Common myeloid progenitor, CD34-positive (primary cell): ENCODE measurements at regions not wholly inside any gene's neighbourhood (a gene's known extent, or its start where the extent isn't known, plus 50 kb on each side); places are given as distances from the start of the nearest gene placed in this dataset.
"Not testable (repeated sequence)": the region's sequence is repeated elsewhere in the genome, so short reads cannot be mapped to it uniquely, and the experiment has no call there.

Source experiments
- CTCF ChIA-PET: fragments of 350-600 bp; sonication (Branson Sonifier 250); formaldehyde crosslinking; loops from one replicate; lab custom pipeline; 2021; ENCODE audit warnings: antibody characterized with exemption; lab: Charles Lee
- POLR2A ChIA-PET: fragments of 350-600 bp; sonication (Branson Sonifier 250); formaldehyde crosslinking; loops from one replicate; lab custom pipeline; 2021; ENCODE audit warnings: antibody characterized with exemption; lab: Charles Lee
- DNase-seq, 3 donors: peaks; one replicate each; pipeline versions ENCODE4 v3.0.0 to v3.0.0-alpha.2; 2013
- H3K27ac ChIP-seq, 2 experiments: 1 replicate in 1 of 2; 2 replicates in 1 of 2; pipeline ENCODE4 v1.7.0; 2013; ENCODE audit warnings: inconsistent platforms in 2 of 2, low read length in 2 of 2, mild to moderate bottlenecking in 2 of 2, low read depth in 1 of 2, moderate library complexity in 1 of 2; ENCODE audit not compliant: severe bottlenecking in 2 of 2, insufficient read depth in 1 of 2, poor library complexity in 1 of 2
- H3K27me3 ChIP-seq, 5 experiments: replicated peaks in 2 of 5; 1 replicate in 3 of 5; 2 replicates in 2 of 5; pipeline versions ENCODE4 v1.6.1 to v1.7.0; 2013; ENCODE audit warnings: low read length in 4 of 5, mild to moderate bottlenecking in 2 of 5, moderate library complexity in 2 of 5, inconsistent platforms in 1 of 5; ENCODE audit not compliant: insufficient read depth in 5 of 5, control insufficient read depth in 4 of 5
- H3K36me3 ChIP-seq, 4 experiments: 1 replicate in 2 of 4; 2 replicates in 2 of 4; pipeline versions ENCODE4 v1.6.1 to v1.7.0; 2013; ENCODE audit warnings: low read length in 3 of 4, control low read depth in 1 of 4, mild to moderate bottlenecking in 1 of 4; ENCODE audit not compliant: control insufficient read depth in 4 of 4, insufficient read depth in 4 of 4
- H3K4me1 ChIP-seq, 4 experiments: 1 replicate in 3 of 4; 2 replicates in 1 of 4; pipeline versions ENCODE4 v1.6.1 to v1.7.1; 2013; ENCODE audit warnings: low read length in 3 of 4, mild to moderate bottlenecking in 3 of 4, control low read depth in 1 of 4, inconsistent platforms in 1 of 4, moderate library complexity in 1 of 4; ENCODE audit not compliant: control insufficient read depth in 4 of 4, insufficient read depth in 4 of 4; ENCODE audit errors: control extremely low read depth in 1 of 4
- H3K4me3 ChIP-seq, 7 experiments: 1 replicate in 4 of 7; 2 replicates in 3 of 7; pipeline versions ENCODE4 v1.5.1 to v1.7.0; 2013; ENCODE audit warnings: mild to moderate bottlenecking in 7 of 7, low read length in 6 of 7, moderate library complexity in 6 of 7, inconsistent platforms in 2 of 7, low read depth in 2 of 7, control low read depth in 1 of 7; ENCODE audit not compliant: insufficient read depth in 4 of 7, control insufficient read depth in 1 of 7; ENCODE audit errors: extremely low read depth in 1 of 7
- H3K9me3 ChIP-seq, 5 experiments: 1 replicate in 4 of 5; 2 replicates in 1 of 5; pipeline versions ENCODE4 v1.6.1 to v1.7.1; 2013; ENCODE audit warnings: low read length in 4 of 5, mild to moderate bottlenecking in 2 of 5, inconsistent platforms in 1 of 5, low read depth in 1 of 5, moderate library complexity in 1 of 5; ENCODE audit not compliant: control insufficient read depth in 4 of 5, insufficient read depth in 2 of 5; ENCODE audit errors: control extremely low read depth in 1 of 5
- WGBS: methylation state at CpG from one replicate; pipeline ENCODE4 v1.1.5; 2013; ENCODE audit not compliant: insufficient coverage; 5-methylcytosine and 5-hydroxymethylcytosine counted together

DNA sequence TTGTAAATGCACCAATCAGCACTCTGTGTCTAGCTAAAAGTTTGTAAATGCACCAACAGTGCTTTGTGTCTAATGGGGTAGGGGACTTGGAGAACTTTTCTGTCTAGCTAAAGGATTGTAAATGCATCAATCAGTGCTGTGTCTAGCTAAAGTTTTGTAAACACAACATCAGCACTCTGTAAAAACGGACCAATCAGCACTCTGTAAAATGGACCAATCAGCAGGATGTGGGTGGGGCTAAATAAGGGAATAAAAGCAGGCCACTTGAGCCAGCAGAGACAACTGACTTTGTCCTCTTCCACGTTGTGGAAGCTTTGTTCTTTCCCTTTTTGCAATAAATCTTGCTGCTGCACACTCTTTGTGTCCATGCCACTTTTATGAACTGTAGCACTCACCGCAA, 346.3 kb downstream of the LMBRD1 start:
- H3K36me3 ChIP-seq = not testable (repeated sequence)

DNA sequence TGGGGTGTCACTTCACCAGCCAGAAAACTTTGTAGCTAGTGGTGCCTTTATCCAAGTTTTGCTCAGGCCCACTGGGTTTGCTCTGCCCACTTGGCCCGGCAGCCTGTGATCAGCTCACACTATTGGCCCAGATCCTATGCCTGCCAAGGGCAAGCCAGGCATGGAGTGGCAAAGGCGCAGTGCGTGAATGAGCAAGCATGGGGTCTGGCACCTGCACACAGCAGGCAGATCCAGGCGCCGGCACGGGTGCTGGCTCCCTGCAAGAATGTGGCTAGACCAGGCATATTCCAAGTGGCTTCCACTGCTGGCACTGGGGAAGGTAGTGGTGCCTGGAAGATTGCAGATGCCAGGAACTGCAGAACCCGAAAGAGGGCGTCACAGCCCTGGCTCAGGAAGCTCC, 346.9 kb downstream of the LMBRD1 start:
- DNase-seq = no peak
- Histone ChIP-seq H3K36me3 (no peaks in the 10 kb centered on the region), H3K4me3 (no peak overlapping the region), H3K4me1 (no peaks in the 10 kb centered on the region), H3K9me3 (peaks cover 0 to 5% (median 2%) of the 10 kb centered on the region in 5 experiments), H3K27ac (no peak overlapping the region), H3K27me3 (no peaks in the 10 kb centered on the region)
- ChIA-PET POLR2A (no interaction called here), CTCF (interaction anchor here (1.1 kb wide), 1 partner anchor 11 kb away, joined by 4 read pairs; no protein-coding TSS in a partner anchor)
- WGBS = 92% methylated on average over 8 of the region's 8 CpGs

More for the DNA sequence above, 346.3 kb downstream of the LMBRD1 start:
- DNase-seq, H3K4me1 ChIP-seq, H3K9me3 ChIP-seq, H3K27me3 ChIP-seq, H3K4me3 ChIP-seq, H3K27ac ChIP-seq, POLR2A ChIA-PET: not testable (repeated sequence)
- WGBS = 80% methylated on average over 3 of the region's 3 CpGs
- CTCF ChIA-PET = interaction anchor here (1.1 kb wide), 1 partner anchor 10 kb away, joined by 4 read pairs; no protein-coding TSS in a partner anchor
